GM20000 (cell line): ENCODE measurements at regions not wholly inside any gene's neighbourhood (a gene's known extent, or its start where the extent isn't known, plus 50 kb on each side); places are given as distances from the start of the nearest gene placed in this dataset.

Experiments
- DNase-seq: peaks from one replicate; pipeline ENCODE4 v3.0.0; 2012; ENCODE audit warnings: low spot score
- CTCF ChIP-seq: IDR thresholded peaks from 2 replicates; pipeline ENCODE4 v1.5.1; 2012; ENCODE audit warnings: mild to moderate bottlenecking, control low read depth; ENCODE audit errors: extremely low read depth, missing control alignments

GRCh38 chr16:8397223-8397622 is 193.1 kb downstream of the TMEM114 start:
- no peak for DNase-seq
- TF ChIP-seq CTCF, result no peak

- DNase-seq, result no peak
- no peak for TF ChIP-seq CTCF
These were observed 193.8 kb downstream of the TMEM114 start for GRCh38 chr16:8396463-8396862.

- TF ChIP-seq CTCF, result no peak
- no peak for DNase-seq
These were observed 199.1 kb downstream of the TMEM114 start for GRCh38 chr16:8391257-8391656.

- DNase-seq, result no peak
- no peak for TF ChIP-seq CTCF
These were observed 201.6 kb downstream of the TMEM114 start for GRCh38 chr16:8388684-8389083.

- no peak for DNase-seq
- TF ChIP-seq CTCF, result no peak
These were observed 208.5 kb downstream of the TMEM114 start for GRCh38 chr16:8381814-8382213.

- TF ChIP-seq CTCF, result no peak
These were observed 210.0 kb downstream of the TMEM114 start for GRCh38 chr16:8380311-8380710.

GRCh38 chr16:8377864-8378263 is 212.4 kb downstream of the TMEM114 start:
- TF ChIP-seq CTCF, result no peak
- DNase-seq, result no peak

More at GRCh38 chr16:8380311-8380710, 210.0 kb downstream of the TMEM114 start:
- DNase-seq, result no peak

GRCh38 chr16:8376858-8377257 is 213.5 kb downstream of the TMEM114 start:
- TF ChIP-seq CTCF, result no peak
- DNase-seq, result no peak
